Tibial nerve (tissue), 3 donors: ENCODE measurements at regions not wholly inside any gene's neighbourhood (a gene's known extent, or its start where the extent isn't known, plus 50 kb on each side); places are given as distances from the start of the nearest gene placed in this dataset.

Experiments
- POLR2A ChIP-seq, 2 donors: fragments of 450-650 bp; IDR thresholded peaks; one replicate each; pipeline ENCODE4 v1.6.1; 2017; ENCODE audit warnings: antibody characterized with exemption in 2 of 2, mild to moderate bottlenecking in 2 of 2, moderate library complexity in 2 of 2
- TF ChIP-seq, protein P1 (sequence below), 5 experiments: fragments of 200-600 bp in 3 of 5; fragments of 450-650 bp in 2 of 5; sonication (generic) in 3 of 5; IDR thresholded peaks; one replicate each; pipeline ENCODE4 v1.5.1; 2016 to 2019; ENCODE audit warnings: antibody characterized with exemption in 5 of 5, mild to moderate bottlenecking in 3 of 5, moderate library complexity in 2 of 5

DNA sequence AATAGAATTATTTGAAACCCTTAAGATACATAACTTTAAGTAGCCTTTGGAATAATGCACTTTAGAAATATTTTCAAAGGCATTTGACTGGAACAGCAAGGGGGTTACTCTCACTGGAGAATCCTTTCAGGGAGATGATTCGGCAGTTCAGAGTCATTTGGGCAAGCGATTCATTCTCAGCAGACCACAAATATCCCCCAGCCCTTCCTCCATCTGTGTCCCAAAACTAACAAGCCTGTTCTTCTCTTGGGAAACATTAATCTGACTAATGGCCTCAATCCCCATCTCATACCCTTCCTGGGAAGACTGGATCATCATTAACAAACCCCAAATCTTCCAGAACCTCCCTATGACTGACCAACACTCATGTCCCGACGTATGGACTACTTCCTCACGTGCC is 65.8 kb upstream of the S1PR3 start:
- TF ChIP-seq POLR2A (IDR thresholded peaks at IDR 0.05): no peak
- TF ChIP-seq, protein P1, sequence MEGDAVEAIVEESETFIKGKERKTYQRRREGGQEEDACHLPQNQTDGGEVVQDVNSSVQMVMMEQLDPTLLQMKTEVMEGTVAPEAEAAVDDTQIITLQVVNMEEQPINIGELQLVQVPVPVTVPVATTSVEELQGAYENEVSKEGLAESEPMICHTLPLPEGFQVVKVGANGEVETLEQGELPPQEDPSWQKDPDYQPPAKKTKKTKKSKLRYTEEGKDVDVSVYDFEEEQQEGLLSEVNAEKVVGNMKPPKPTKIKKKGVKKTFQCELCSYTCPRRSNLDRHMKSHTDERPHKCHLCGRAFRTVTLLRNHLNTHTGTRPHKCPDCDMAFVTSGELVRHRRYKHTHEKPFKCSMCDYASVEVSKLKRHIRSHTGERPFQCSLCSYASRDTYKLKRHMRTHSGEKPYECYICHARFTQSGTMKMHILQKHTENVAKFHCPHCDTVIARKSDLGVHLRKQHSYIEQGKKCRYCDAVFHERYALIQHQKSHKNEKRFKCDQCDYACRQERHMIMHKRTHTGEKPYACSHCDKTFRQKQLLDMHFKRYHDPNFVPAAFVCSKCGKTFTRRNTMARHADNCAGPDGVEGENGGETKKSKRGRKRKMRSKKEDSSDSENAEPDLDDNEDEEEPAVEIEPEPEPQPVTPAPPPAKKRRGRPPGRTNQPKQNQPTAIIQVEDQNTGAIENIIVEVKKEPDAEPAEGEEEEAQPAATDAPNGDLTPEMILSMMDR (IDR thresholded peaks at IDR 0.05): no peak
